Nucleus accumbens (tissue), 56 donors: ENCODE measurements at regions not wholly inside any gene's neighbourhood (a gene's known extent, or its start where the extent isn't known, plus 50 kb on each side); places are given as distances from the start of the nearest gene placed in this dataset.
"Not testable (repeated sequence)": the region's sequence is repeated elsewhere in the genome, so short reads cannot be mapped to it uniquely, and the experiment has no call there.

Source experiments
- DNase-seq, 56 donors: peaks; one replicate each; lab custom pipeline; 2025; lab: John Stamatoyannopoulos, UW

GRCh38 chr10:34058845-34059614 is 724.6 kb upstream of the NRP1 start:
- DNase-seq: peak in 10 of 56 donors; percentile 2 to 34 (median 14)

- not testable (repeated sequence) for DNase-seq
These were observed 721.0 kb upstream of the NRP1 start for GRCh38 chr10:34055410-34055985.

DNA sequence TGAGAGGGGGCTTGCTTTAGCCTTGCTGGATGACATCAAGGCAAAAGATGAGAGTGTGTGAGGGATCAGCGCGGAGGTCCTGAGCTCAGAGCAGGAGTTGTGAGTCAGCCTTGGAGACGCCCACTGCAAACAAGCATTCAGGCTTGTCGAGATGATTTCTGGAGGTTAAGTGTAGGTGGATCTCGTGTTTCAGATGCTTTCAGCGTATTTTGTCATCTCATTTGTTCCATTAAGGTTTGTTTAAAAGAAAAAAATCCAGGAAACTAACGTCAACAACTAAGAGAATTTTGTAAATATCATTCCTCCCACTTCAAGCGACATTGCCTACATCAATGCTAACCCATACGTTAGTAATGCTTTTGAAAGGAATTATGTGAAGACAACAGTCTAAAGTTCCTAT is 715.4 kb upstream of the NRP1 start:
- DNase-seq: peak in 30 of 56 donors; percentile 1 to 71 (median 22)

GRCh38 chr10:34049469-34049868 is 715.0 kb upstream of the NRP1 start:
- no peak for DNase-seq

- DNase-seq: no peak
These were observed 712.9 kb upstream of the NRP1 start for GRCh38 chr10:34047389-34047788.

DNA sequence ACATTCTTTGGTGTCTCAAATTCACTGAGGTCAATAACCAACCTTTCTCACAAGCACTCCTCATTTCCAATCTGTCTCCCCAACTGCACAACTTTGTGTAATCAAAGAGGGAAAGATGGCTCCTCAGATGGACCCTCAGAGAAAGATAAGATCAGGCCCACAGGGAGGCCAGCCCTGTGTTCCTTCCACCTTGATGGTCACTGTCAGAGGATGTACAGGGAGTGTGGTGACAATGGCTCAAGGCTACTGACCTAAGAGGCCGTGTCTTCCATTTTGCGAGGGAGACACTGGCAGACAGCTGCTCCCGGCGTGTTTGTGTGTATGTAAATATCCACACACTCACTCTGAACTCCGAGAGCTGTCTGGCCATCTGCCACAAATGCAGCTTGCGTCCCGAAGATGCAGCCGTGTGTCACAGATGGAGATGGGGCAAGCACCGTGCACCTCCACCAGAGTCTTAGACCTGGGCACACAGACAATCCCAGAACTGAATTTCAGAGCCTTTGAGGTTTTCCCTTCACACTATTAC is 712.1 kb upstream of the NRP1 start:
- DNase-seq: no peak

- no peak for DNase-seq
These were observed 711.2 kb upstream of the NRP1 start for GRCh38 chr10:34045571-34046190.

GRCh38 chr10:34041871-34042270 is 707.4 kb upstream of the NRP1 start:
- no peak for DNase-seq

DNA sequence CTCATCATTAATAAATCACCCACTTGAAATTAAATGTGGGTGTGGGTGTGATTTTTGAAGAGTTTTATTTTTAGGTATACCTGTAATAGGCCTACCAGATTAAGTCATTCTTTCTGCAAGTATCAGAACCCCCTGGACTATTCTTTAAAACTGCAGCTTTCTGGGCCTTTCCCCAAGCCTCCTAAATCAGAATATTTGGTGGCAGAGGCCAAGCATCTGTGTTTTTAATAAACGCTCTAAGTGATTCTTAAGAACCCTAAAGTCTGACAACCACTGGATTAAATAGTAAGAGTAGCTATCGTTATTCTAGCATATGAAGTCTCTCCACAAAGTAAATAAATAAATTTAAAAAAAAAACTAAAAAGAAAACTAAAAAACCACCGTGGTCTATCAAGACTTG is 703.0 kb upstream of the NRP1 start:
- DNase-seq: no peak

GRCh38 chr10:34035241-34035790 is 700.8 kb upstream of the NRP1 start:
- not testable (repeated sequence) for DNase-seq

DNA sequence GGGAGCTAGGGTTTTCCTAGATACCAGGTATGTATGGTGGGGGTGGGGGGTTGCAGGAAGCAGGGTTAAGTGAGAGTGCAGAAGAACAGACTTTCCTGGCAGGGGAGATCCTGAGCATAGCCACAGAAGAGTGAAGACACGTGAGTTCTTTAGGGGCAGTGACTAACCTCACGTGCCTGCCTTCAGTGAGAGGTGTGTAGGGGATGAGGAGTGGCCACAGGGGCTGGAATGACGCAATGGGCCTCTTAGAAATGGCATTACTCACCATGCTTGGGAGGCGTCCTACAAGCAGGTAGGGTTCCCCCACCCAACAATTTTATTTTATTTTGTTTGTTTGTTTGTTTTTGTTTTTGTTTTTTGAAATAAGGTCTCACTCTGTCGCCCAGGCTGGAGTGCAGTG is 698.6 kb upstream of the NRP1 start:
- DNase-seq: no peak

GRCh38 chr10:34032564-34032963 is 698.1 kb upstream of the NRP1 start:
- DNase-seq: no peak

GRCh38 chr10:34031400-34031799 is 696.9 kb upstream of the NRP1 start:
- no peak for DNase-seq

GRCh38 chr10:34029455-34029854 is 695.0 kb upstream of the NRP1 start:
- no peak for DNase-seq

DNA sequence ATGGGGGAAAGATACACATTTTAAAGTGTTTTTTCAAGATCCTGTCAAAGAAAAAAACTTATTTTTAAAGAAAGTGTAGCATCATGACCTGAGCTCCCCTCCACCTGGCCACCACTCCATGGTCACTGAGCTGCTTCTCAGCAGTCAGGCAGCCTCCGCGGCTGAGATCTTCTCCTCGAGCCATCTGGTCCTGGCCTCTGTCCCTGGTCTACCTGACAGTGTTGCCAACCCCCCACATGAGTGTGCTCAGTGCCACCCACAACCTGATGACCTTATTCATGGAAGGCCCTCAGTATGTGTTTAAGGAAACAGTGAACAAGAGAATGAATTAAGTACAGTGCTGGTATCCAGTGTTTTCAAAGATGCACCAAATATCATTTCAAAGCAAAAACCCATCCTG is 694.5 kb upstream of the NRP1 start:
- no peak for DNase-seq

DNA sequence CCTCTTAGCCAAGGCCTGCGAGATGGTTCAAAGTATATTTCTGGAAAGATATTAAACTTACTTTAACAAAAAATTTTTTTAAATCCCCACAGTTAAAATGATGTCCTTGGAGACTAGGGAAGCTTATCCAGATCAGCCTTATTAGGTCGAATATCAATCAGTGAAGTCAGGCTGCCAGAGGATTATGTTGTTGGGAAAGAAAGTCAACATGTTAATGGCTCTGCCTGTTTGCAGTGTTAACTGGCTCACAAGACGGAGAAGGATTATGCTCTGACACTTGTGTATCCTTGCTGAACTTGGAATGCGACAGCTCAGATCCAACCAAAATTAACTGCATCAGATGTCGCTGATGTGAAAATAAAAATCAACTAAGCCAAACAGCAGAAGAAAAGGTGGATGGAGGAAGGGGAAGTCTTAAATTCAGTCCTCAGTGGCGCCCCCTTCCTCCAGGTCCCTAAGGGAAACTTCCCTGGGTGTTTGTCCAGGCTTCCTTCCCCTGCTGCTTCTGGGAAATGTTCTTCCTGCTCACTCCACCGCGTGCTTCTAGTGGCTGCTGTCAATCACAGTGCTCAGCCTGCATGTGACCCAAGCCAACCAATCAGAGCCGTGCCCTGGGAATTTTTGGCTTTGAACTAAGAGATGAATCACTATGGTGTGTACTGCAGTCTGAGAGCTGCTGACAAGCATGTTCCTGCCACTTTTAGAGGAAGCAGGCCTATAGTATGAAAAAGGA is 690.4 kb upstream of the NRP1 start:
- no peak for DNase-seq

GRCh38 chr10:34024282-34024681 is 689.8 kb upstream of the NRP1 start:
- no peak for DNase-seq

DNA sequence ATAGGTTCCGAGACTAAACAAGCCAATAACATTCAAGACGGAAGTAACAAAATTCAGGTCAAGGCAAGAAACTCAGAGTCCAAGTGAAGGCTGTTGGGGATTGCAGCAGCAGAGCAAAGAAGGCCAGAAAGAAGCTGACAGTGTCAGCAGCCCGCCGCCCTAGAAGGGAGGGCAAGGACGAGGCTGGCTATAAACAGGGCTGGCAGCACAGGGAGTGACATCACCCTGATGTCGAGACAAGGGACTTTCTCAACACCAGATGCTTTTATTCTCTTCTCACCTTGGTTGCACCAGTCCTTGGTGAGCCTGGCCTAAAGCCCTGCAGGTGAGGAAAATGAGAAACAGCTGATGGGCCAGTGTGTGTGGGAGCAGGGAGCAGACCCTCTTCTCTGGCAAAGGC is 687.7 kb upstream of the NRP1 start:
- no peak for DNase-seq

- DNase-seq: no peak
These were observed 684.3 kb upstream of the NRP1 start for GRCh38 chr10:34018784-34019183.

GRCh38 chr10:34018129-34018528 is 683.7 kb upstream of the NRP1 start:
- DNase-seq: no peak

DNA sequence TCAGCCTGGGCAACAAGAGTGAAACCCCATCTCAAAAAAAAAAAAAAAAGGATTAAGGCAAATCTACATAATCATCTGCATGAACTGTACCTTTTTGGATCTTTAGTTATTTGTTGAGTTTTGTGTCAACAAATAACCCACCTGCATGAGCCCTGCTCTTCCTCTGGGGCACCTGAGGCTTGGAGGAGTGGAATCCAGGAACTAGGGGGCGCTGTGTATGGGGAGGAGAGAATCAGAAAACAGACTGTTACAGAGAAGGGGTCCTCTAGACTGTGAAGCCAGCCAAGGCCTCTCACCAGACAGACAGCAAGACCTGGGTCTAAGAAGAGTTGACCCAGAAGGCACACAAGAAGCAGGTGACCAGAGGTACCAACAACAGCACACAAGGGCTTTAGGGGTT is 682.8 kb upstream of the NRP1 start:
- no peak for DNase-seq
